Ishikawa (cell line): ENCODE measurements at regions not wholly inside any gene's neighbourhood (a gene's known extent, or its start where the extent isn't known, plus 50 kb on each side); places are given as distances from the start of the nearest gene placed in this dataset.

ENCODE experiments used
- CEBPB ChIP-seq: IDR thresholded peaks from 2 replicates; pipeline ENCODE4 v1.6.1; 2012
- CREB1 ChIP-seq: IDR thresholded peaks from 2 replicates; pipeline ENCODE4 v1.6.1; 2012; ENCODE audit warnings: low read depth
- EGR1 ChIP-seq: IDR thresholded peaks from 2 replicates; pipeline ENCODE4 v1.6.1; 2012
- EP300 ChIP-seq: IDR thresholded peaks from 2 replicates; pipeline ENCODE4 v1.6.1; 2012; ENCODE audit warnings: borderline replicate concordance
- FOXM1 ChIP-seq: IDR thresholded peaks from 2 replicates; pipeline ENCODE4 v1.6.1; 2012; ENCODE audit warnings: low read depth, borderline replicate concordance
- NFIC ChIP-seq: IDR thresholded peaks from 2 replicates; pipeline ENCODE4 v1.6.1; 2012
- RAD21 ChIP-seq: IDR thresholded peaks from 2 replicates; pipeline ENCODE4 v1.6.1; 2012; ENCODE audit warnings: low read depth
- TAF1 ChIP-seq: IDR thresholded peaks from 2 replicates; pipeline ENCODE4 v1.6.1; 2012; ENCODE audit warnings: low read depth, mild to moderate bottlenecking
- TCF12 ChIP-seq: IDR thresholded peaks from 2 replicates; pipeline ENCODE4 v1.6.1; 2012; ENCODE audit warnings: low read depth
- TEAD4 ChIP-seq: IDR thresholded peaks from 2 replicates; pipeline ENCODE4 v1.6.1; 2012
- USF1 ChIP-seq: IDR thresholded peaks from 2 replicates; pipeline ENCODE4 v1.6.1; 2012
- YY1 ChIP-seq: IDR thresholded peaks from 2 replicates; pipeline ENCODE4 v1.6.1; 2012; ENCODE audit warnings: low read depth
- ZBTB7A ChIP-seq: IDR thresholded peaks from 2 replicates; pipeline ENCODE4 v1.6.1; 2012; ENCODE audit warnings: low read depth
- TF ChIP-seq, protein P1 (sequence below): IDR thresholded peaks from 2 replicates; pipeline ENCODE4 v1.6.1; 2012
- TF ChIP-seq, protein P2 (sequence below): IDR thresholded peaks from 2 replicates; pipeline ENCODE4 v1.6.1; 2012; ENCODE audit warnings: low read depth, mild to moderate bottlenecking

GRCh38 chr6:140758169-140758877, 1374.4 kb upstream of the GJE1 start:
- TF ChIP-seq EP300 (no peak), ZBTB7A (no peak), CEBPB (no peak), FOXM1 (no peak), EGR1 (no peak), TAF1 (no peak)

DNA sequence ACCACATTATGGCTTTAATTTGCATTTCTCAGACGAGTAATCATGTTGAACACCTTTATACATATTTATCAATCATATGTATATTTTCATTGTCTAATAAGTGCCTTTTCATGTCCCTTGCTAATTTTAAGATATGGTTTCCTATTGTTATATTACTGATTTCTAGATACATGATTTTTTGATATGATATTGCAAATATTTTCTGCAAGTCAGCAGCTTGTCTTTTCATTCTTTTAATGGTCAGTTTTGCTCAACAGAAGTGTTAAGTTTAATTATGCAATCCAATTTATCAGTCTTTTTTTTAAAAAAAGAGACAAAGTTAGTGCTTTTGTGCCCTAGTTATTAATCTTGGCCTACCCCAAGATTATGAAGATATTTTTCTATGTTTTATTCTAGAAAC, 1377.8 kb upstream of the CITED2 start:
- TF ChIP-seq, protein P1, sequence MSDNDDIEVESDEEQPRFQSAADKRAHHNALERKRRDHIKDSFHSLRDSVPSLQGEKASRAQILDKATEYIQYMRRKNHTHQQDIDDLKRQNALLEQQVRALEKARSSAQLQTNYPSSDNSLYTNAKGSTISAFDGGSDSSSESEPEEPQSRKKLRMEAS: no peak
- no peak for TF ChIP-seq EP300
- TF ChIP-seq NFIC: no peak
- TF ChIP-seq FOXM1: no peak
- TF ChIP-seq EGR1: no peak

GRCh38 chr6:140747114-140747513, 1372.7 kb upstream of the CITED2 start:
- TF ChIP-seq, protein P1: no peak
- TF ChIP-seq RAD21 (no peak), NFIC (no peak)

- TF ChIP-seq USF1 (no peak), YY1 (no peak), NFIC (no peak), TEAD4 (no peak), TCF12 (no peak), CREB1 (no peak), EGR1 (no peak)
- TF ChIP-seq, protein P1: no peak
- TF ChIP-seq, protein P2, sequence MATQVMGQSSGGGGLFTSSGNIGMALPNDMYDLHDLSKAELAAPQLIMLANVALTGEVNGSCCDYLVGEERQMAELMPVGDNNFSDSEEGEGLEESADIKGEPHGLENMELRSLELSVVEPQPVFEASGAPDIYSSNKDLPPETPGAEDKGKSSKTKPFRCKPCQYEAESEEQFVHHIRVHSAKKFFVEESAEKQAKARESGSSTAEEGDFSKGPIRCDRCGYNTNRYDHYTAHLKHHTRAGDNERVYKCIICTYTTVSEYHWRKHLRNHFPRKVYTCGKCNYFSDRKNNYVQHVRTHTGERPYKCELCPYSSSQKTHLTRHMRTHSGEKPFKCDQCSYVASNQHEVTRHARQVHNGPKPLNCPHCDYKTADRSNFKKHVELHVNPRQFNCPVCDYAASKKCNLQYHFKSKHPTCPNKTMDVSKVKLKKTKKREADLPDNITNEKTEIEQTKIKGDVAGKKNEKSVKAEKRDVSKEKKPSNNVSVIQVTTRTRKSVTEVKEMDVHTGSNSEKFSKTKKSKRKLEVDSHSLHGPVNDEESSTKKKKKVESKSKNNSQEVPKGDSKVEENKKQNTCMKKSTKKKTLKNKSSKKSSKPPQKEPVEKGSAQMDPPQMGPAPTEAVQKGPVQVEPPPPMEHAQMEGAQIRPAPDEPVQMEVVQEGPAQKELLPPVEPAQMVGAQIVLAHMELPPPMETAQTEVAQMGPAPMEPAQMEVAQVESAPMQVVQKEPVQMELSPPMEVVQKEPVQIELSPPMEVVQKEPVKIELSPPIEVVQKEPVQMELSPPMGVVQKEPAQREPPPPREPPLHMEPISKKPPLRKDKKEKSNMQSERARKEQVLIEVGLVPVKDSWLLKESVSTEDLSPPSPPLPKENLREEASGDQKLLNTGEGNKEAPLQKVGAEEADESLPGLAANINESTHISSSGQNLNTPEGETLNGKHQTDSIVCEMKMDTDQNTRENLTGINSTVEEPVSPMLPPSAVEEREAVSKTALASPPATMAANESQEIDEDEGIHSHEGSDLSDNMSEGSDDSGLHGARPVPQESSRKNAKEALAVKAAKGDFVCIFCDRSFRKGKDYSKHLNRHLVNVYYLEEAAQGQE: no peak
Measured at GRCh38 chr6:140744659-140745320, 1370.3 kb upstream of the CITED2 start.

DNA sequence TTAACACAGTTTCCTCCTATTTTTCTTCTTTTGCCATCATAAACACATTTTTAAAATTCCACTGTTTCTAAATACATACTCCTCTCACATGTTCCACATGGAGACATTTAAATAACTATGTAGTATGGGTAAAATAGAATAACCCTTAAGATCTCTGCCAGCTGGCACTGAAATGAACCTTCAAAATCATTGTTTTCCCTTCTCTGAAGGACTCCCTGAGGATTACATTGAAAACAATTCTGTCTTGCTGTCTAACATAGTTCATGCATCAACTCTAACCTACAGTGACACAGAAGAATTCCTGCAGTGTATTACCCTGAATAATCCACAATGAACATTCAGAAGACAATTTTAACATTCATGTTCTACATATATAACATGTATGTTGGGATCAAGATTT, 1361.8 kb upstream of the CITED2 start:
- TF ChIP-seq, protein P1: no peak
- no peak for TF ChIP-seq TAF1
- no peak for TF ChIP-seq CREB1
- no peak for TF ChIP-seq USF1
- TF ChIP-seq YY1: no peak
- no peak for TF ChIP-seq EP300
- no peak for TF ChIP-seq FOXM1
- no peak for TF ChIP-seq EGR1

- TF ChIP-seq YY1 (no peak), TAF1 (no peak)
Measured at GRCh38 chr6:140732991-140733390, 1358.5 kb upstream of the CITED2 start.

- no peak for TF ChIP-seq NFIC
- TF ChIP-seq EGR1: no peak
- no peak for TF ChIP-seq RAD21
- TF ChIP-seq FOXM1: no peak
- TF ChIP-seq YY1: no peak
- no peak for TF ChIP-seq CEBPB
- TF ChIP-seq CREB1: no peak
Measured at GRCh38 chr6:140732155-140732554, 1357.7 kb upstream of the CITED2 start.

- TF ChIP-seq, protein P2: no peak
- TF ChIP-seq CEBPB (no peak), NFIC (no peak), EP300 (no peak), RAD21 (no peak), TAF1 (no peak), CREB1 (no peak), USF1 (no peak), TEAD4 (no peak), ZBTB7A (no peak), TCF12 (no peak), FOXM1 (no peak), YY1 (no peak)
- TF ChIP-seq, protein P1: no peak
Measured at GRCh38 chr6:140731741-140732140, 1357.3 kb upstream of the CITED2 start.
